Activated CD8-positive, alpha-beta memory T cell treated with anti-CD3 and anti-CD28 coated beads, Interleukin-2, amount 10 ng/mL, durations not matched to agents 7 days and 5 days (primary cell): ENCODE measurements at regions not wholly inside any gene's neighbourhood (a gene's known extent, or its start where the extent isn't known, plus 50 kb on each side); places are given as distances from the start of the nearest gene placed in this dataset.
A peak's percentile ranks its signal among the peaks of the same experiment; 100 is the strongest.
"Not testable (repeated sequence)": the region's sequence is repeated elsewhere in the genome, so short reads cannot be mapped to it uniquely, and the experiment has no call there.

Source experiments
- ATAC-seq: fragments of 150-1000 bp; cut with Tn5 transposase; one replicate; pipeline ENCODE4 v1.10.0; 2021; ENCODE audit warnings: moderate library complexity
- CTCF ChIA-PET: fragments of 350-600 bp; sonication (Branson Sonifier 250); formaldehyde crosslinking; loops from one replicate; lab custom pipeline; 2021; ENCODE audit warnings: antibody characterized with exemption; lab: Charles Lee
- DNase-seq: peaks from one replicate; pipeline ENCODE4 v3.0.0-alpha.2; 2020
- H3K27ac Mint-ChIP-seq: one replicate; pipeline ENCODE4 v1.8.0; 2021; ENCODE audit warnings: mild to moderate bottlenecking, mixed read lengths
- H3K27me3 Mint-ChIP-seq: one replicate; pipeline ENCODE4 v1.8.0; 2021; ENCODE audit warnings: mixed read lengths
- H3K36me3 Mint-ChIP-seq: one replicate; pipeline ENCODE4 v1.8.0; 2021; ENCODE audit warnings: mild to moderate bottlenecking, mixed read lengths
- H3K4me1 Mint-ChIP-seq: one replicate; pipeline ENCODE4 v1.8.0; 2021; ENCODE audit warnings: mixed read lengths
- H3K4me3 Mint-ChIP-seq: one replicate; pipeline ENCODE4 v1.8.0; 2021; ENCODE audit warnings: mild to moderate bottlenecking, moderate library complexity, mixed read lengths
- H3K9me3 Mint-ChIP-seq: one replicate; pipeline ENCODE4 v1.8.0; 2022; ENCODE audit warnings: low read depth, mixed read lengths

DNA sequence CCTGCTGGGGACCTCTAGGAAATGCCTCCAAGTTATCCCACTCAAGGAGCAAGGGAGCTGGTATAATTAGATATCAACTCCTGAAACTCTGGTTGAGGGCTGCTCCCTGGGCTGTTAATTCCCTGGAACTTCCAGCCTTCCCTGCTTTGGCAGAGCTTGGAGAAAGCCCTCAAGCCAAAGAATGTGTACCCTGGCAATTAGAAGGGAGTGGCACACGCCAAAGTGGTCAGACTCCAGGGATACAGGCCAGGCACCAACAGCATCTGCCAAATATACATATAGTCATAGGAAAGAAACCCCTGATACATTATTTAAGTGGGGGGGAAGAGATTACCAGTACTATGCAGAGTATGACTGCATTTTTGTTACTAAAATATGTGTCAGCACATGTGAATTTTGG is 616.8 kb downstream of the BCOR start:
- CTCF ChIA-PET: no interaction called here
- H3K9me3 Mint-ChIP-seq: no peaks in the 10 kb centered on the region
- no peak for ATAC-seq
- no peak overlapping the region for H3K27ac Mint-ChIP-seq
- no peaks in the 10 kb centered on the region for H3K27me3 Mint-ChIP-seq
- no peaks in the 10 kb centered on the region for H3K4me1 Mint-ChIP-seq
- DNase-seq: no peak
- H3K4me3 Mint-ChIP-seq: no peak overlapping the region
- no peaks in the 10 kb centered on the region for H3K36me3 Mint-ChIP-seq

DNA sequence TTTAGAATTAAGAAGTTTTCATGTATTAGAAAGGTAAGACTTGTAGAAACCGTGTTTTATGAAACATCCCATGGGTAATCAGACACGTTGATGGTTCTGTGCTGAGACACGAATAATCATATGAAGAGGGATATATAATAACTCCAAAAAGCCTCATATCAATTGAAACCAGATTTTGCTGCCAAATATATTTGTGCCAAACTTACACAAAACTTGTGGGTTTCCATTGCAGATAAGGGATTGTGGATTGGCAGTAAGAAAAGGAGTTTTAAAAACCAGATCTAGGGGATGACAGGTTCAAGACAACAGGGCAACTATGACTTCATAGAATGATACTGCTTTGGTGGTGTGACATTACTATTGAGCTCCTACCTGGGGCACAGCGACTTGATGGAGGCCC is 616.1 kb downstream of the BCOR start:
- no peak overlapping the region for H3K27ac Mint-ChIP-seq

DNA sequence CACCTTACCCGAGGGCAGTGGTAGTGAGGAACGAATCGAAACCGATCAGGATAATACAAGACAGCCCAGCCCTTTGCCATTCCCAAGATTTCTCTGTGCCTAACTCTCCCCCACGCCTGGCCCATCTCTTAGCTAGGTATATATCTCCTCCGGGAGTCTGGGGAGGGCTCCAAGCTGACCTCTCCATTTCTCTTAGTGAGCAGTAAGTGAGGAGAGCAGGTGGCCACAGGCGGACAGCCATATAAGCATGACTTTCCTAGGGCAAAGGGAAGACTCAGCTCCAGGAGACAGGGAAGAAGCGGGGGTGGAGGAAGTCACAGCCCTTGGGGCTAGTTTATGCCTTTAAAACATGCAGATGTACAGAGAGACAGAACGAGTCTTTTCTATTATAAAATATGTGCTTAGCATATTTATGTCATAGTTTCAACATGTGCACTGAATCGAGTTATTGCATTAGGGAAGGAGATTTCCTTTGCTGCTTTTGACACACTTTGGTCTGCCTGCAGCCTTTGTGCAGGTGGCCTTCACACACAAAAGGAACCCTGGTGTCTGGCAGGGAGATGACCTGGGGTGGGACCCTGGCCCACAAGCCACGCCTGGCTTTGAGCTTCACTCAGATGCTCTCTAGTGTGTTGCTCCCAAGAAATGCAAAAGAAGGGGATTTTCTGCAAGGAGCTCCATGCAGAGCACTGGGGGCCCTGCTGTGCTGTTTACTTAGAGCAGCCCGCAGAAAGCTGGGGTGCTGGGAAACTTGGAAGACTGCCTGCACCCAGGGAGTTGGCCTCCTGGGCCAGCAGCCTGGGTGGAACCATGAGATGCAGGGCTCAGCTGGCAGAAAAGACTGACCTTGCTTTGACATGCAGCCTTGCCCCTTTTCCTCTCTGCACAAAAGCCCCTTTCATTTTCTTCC is 613.3 kb downstream of the BCOR start:
- no peak for ATAC-seq
- Mint-ChIP-seq H3K4me1 (peaks cover 2% of the 10 kb centered on the region), H3K27ac (no peak overlapping the region), H3K4me3 (no peak overlapping the region), H3K9me3 (no peaks in the 10 kb centered on the region), H3K27me3 (no peaks in the 10 kb centered on the region), H3K36me3 (no peaks in the 10 kb centered on the region)
- DNase-seq: no peak
- CTCF ChIA-PET: no interaction called here

More for the DNA sequence above, 616.1 kb downstream of the BCOR start:
- no peaks in the 10 kb centered on the region for H3K9me3 Mint-ChIP-seq
- H3K4me3 Mint-ChIP-seq: no peak overlapping the region
- CTCF ChIA-PET: no interaction called here
- no peaks in the 10 kb centered on the region for H3K36me3 Mint-ChIP-seq
- no peak for ATAC-seq
- H3K27me3 Mint-ChIP-seq: no peaks in the 10 kb centered on the region
- H3K4me1 Mint-ChIP-seq: no peaks in the 10 kb centered on the region
- DNase-seq: no peak

DNA sequence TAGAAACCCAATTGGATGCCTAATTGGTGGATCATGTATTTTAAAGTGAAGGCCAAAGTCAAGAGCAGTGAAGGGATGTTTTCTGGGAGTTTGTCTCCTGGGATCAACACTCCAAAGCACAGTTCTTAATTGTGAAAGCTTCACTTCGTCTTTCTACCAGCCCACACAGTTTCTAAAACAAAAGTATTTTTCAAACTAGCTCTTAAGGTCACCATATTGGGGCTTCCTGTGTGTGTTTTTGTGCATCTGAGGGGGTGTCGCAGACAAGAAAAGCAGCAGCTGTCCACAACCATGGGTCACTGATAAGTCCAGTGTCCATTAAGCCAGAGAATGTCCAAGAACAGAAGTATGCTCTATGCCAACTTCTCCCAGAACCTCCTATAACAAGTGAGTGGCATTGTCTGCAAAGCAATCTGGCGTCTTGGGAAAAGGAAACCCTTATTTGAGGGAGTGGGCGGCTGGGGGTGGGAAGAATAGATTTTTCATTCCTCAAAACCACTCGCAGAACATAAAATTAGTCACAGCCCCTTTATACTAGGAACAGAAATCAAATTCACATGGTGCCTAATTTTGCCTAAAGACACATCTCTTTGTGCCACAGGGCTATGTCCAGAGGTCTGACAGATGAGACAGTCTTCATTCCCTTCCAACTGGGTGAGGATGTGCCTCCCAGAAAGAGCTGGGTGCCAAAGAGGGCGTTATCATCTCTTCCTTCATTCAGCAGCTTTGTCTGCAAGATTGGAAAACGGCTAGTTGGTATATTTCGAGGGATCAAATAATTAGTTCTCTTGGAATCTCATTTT is 610.4 kb downstream of the BCOR start:
- no peak for ATAC-seq
- Mint-ChIP-seq H3K36me3 (no peaks in the 10 kb centered on the region), H3K27ac (no peak overlapping the region), H3K4me3 (no peak overlapping the region), H3K27me3 (no peaks in the 10 kb centered on the region), H3K9me3 (no peaks in the 10 kb centered on the region), H3K4me1 (peaks cover 13% of the 10 kb centered on the region)
- CTCF ChIA-PET: no interaction called here
- DNase-seq: no peak

DNA sequence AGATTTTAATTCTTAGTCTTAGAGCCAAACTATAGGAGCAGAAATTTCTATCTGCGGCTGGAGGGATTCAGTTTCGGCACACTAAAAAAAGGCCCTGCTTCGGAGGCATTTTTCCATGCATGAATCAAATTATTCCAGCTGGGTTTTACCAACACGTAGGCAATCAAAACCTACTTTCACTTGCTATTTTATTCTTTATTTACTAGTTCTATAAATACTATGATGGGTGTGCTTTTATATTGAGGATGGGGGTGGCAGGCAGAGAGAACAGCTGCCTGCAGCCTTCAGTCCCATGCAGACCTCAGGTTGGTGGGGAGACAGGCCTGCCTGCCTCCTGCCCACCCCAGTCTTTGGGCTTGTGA is 609.8 kb downstream of the BCOR start:
- CTCF ChIA-PET: no interaction called here
- no peak overlapping the region for H3K27ac Mint-ChIP-seq
- no peak for DNase-seq
- no peaks in the 10 kb centered on the region for H3K36me3 Mint-ChIP-seq
- no peak for ATAC-seq
- H3K9me3 Mint-ChIP-seq: no peaks in the 10 kb centered on the region
- H3K27me3 Mint-ChIP-seq: no peaks in the 10 kb centered on the region
- peaks cover 17% of the 10 kb centered on the region for H3K4me1 Mint-ChIP-seq
- no peak overlapping the region for H3K4me3 Mint-ChIP-seq

DNA sequence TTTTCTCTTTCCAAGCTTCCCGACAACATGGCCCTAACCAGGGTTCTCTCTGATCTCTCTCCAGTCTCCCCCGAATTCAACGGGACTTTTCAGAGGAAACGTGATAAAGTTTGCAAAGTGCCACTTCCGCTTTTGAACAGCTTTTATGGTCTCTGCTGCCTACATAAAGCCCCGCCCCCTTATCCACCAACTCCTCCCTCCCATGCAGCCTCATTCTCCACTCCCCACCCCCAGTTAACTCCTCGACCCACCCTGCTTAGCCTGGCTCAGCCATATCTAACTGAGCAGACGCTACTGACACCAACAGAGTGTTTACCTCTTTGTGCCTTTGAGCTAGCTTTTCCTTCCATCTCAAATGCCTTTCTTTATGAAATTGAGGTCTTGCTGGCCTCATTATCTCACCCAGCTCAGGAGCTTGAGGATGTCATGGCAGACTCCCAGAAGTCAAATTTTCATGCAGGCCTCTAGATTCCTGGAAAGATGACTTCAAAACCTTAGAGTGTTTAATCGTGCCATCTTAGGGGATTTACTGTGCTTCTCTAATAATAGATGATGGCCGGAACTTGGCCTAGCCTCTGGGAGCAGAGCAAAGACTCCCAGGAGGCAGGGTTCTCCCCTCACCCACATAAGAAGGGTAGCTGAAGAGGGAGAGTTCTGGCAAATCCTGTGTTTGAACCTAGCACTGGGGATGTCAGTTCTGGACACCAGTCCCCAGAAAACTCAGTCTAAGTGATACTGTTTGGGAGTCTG is 606.0 kb downstream of the BCOR start:
- Mint-ChIP-seq H3K4me3 (no peak overlapping the region), H3K27ac (peak overlapping the region; percentile 61), H3K9me3 (no peaks in the 10 kb centered on the region), H3K27me3 (no peaks in the 10 kb centered on the region), H3K4me1 (peaks cover 17% of the 10 kb centered on the region), H3K36me3 (no peaks in the 10 kb centered on the region)
- CTCF ChIA-PET: interaction anchor here (1.2 kb wide), 1 partner anchor 61 kb away, joined by 3 read pairs; no protein-coding TSS in a partner anchor
- ATAC-seq (peak; percentile 60), DNase-seq (peak; percentile 50)

DNA sequence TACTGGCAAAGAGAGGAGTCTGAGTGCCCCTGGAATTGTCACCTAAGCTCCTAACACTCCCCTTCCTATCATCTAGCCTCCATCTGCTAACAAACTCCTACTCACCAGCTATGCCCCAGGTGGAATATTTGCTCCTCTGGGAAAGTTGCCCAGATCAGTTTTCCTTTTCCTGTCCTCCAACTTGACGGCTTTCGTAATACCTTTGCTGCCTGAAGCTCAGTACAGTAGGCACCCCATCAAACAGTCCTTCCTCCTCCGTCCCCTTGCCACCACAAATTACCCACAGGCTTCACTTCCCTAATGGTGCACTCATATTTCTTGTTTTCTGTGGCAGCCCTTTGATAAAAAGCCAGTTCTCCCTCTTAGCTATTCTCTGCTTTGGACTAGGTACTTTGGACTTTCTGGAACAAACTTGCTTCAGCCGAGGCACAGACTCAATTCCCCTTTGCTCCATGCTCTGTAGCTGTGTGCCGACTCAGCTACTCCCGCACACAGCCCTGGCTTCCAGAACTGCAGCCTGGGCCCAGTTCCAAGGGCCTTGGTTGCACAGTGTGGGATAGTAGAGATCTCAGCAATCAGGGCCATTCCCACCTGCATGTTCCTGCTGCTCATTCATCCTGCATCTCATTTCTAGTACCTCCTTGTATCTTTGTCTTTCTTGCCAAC is 605.1 kb downstream of the BCOR start:
- H3K27me3 Mint-ChIP-seq: no peaks in the 10 kb centered on the region
- ATAC-seq: no peak
- no peak overlapping the region for H3K27ac Mint-ChIP-seq
- H3K4me1 Mint-ChIP-seq: peaks cover 16% of the 10 kb centered on the region
- H3K36me3 Mint-ChIP-seq: no peaks in the 10 kb centered on the region
- DNase-seq: no peak
- CTCF ChIA-PET: no interaction called here
- no peak overlapping the region for H3K4me3 Mint-ChIP-seq
- no peaks in the 10 kb centered on the region for H3K9me3 Mint-ChIP-seq

DNA sequence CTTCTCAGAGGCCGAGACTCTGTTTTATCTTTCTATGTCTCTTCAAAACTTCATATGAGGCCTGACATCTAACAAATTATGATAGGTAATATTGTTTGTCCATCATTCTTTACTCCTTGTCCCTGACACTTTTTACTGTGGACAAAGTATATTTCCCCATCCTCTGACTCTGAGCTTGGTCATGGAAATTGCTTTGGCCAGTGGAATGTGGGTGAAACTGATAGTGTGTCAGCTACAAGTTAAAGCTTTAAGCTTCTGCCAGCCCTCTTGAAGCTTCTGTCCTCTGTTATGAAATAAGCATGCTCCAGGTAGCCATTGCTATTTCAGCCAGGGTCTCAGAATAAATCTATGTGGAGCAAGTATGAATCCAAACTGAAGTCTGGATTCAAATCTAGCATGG is 604.6 kb downstream of the BCOR start:
- CTCF ChIA-PET: no interaction called here
- Mint-ChIP-seq H3K4me3 (no peak overlapping the region), H3K36me3 (no peaks in the 10 kb centered on the region), H3K27ac (no peak overlapping the region), H3K4me1 (peaks cover 14% of the 10 kb centered on the region), H3K9me3 (no peaks in the 10 kb centered on the region), H3K27me3 (no peaks in the 10 kb centered on the region)
- no peak for DNase-seq
- no peak for ATAC-seq

DNA sequence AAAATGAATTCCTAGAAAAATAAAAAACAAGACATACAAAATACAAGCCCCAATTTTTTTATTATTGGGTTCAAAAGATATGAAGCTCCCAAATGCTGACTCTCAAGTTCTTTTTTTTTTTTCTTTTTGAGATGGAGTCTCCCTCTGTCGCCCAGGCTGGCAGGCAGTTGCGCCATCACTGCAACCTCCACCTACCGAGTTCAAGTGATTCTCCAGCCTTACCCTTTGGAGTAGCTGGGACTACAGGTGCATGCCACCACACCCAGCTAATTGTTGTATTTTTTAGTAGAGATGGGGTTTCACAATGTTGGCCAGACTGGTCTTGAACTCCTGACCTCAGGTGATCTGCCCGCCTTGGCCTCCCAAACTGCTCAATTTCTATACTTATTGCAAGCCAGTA is 600.6 kb downstream of the BCOR start:
- H3K36me3 Mint-ChIP-seq, ATAC-seq, H3K27me3 Mint-ChIP-seq, H3K27ac Mint-ChIP-seq, H3K4me1 Mint-ChIP-seq, DNase-seq, H3K9me3 Mint-ChIP-seq, H3K4me3 Mint-ChIP-seq, CTCF ChIA-PET: not testable (repeated sequence)

DNA sequence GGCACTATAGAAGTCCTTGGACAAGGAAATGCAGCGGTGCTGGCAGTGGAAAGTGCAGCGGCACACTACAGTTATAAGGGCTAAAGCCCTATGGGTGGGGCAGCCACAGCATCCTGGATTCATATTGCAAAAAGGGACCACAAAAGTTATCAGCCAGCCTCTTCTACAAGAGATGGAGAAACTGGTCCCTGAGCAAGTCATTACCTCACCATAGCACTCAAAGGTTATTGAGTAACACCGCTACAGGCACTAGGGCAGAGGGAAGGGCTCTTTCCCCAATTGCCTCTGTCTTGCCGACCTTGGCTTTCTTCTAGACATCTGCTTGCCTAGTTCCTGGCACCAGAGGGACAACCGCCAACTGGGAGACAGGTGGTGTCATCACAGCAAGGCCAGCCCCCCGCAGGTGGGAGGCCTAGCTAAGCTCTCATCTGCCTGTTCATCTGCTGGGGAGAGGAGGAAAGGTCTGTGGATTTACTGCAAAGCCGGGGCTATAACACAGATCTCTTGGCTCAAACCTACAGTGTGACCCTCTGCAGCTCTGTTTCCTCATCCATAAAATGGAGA is 600.0 kb downstream of the BCOR start:
- no peaks in the 10 kb centered on the region for H3K4me1 Mint-ChIP-seq
- ATAC-seq (no peak), DNase-seq (no peak)
- no peaks in the 10 kb centered on the region for H3K27me3 Mint-ChIP-seq
- CTCF ChIA-PET: no interaction called here
- no peak overlapping the region for H3K4me3 Mint-ChIP-seq
- no peaks in the 10 kb centered on the region for H3K9me3 Mint-ChIP-seq
- no peak overlapping the region for H3K27ac Mint-ChIP-seq
- H3K36me3 Mint-ChIP-seq: no peaks in the 10 kb centered on the region

DNA sequence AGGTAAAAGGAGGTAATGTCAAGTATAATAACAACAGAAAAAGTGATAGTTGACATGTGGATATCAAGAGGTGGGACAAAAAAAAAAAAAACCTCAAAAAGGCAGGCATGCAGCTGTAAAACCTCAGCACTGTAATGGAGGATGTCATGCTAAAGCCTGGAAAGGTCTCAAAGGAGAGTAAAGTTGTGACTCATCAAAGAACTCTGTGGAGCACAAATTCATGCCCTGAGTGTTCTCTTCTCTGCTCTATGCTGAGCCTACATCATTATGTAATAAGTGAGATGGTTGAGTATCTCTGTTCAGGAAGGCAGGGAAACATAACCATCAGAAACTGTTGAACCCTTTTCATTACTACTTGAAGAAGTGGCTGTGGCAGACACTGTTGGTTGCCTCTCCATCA is 597.8 kb downstream of the BCOR start:
- Mint-ChIP-seq H3K9me3 (no peaks in the 10 kb centered on the region), H3K4me1 (no peaks in the 10 kb centered on the region), H3K4me3 (no peak overlapping the region), H3K27me3 (no peaks in the 10 kb centered on the region), H3K36me3 (no peaks in the 10 kb centered on the region), H3K27ac (no peak overlapping the region)
- no peak for DNase-seq
- ATAC-seq: no peak
- CTCF ChIA-PET: no interaction called here

DNA sequence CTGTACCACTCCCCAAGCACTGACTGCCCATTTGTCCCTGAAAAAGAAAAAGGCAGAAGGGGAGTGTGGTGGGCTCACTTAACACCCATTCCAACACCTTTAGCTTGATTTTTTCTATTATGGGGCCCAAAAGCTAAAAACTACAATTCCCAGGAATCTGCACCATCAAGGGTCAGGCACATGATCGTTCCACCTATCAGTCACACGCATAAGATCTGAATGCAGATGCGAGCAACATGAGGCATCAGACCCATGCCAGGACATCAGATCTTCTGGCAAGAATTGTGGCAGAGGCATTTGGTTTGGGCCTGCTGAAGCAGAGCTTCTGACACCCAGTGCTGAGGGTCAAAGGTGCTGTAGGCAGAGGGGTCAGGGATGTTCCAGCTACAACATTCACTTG is 595.9 kb downstream of the BCOR start:
- H3K9me3 Mint-ChIP-seq: no peaks in the 10 kb centered on the region
- CTCF ChIA-PET: no interaction called here
- H3K27me3 Mint-ChIP-seq: no peaks in the 10 kb centered on the region
- no peak for DNase-seq
- ATAC-seq: no peak
- no peaks in the 10 kb centered on the region for H3K36me3 Mint-ChIP-seq
- no peaks in the 10 kb centered on the region for H3K4me1 Mint-ChIP-seq
- H3K4me3 Mint-ChIP-seq: no peak overlapping the region
- H3K27ac Mint-ChIP-seq: no peak overlapping the region

DNA sequence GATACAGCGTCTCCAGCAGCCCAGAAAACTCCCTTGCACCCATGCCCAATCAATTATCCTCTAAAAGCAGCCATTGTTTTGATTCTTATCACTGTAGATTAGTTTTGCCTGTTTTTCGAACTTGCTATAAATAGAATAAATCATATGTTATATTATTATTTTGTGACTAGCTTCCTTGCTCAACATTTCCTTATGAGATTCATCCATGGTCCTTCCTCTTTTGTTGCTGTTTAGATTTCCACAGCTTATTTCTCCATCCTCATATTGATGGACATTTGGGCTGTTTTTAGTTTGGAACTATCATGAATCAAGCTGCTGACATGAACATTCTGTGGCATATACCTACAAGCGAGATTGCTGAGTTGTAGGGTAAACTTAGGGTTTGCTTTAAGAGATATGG is 595.3 kb downstream of the BCOR start:
- Mint-ChIP-seq H3K4me3 (no peak overlapping the region), H3K9me3 (no peaks in the 10 kb centered on the region), H3K27ac (no peak overlapping the region), H3K27me3 (no peaks in the 10 kb centered on the region), H3K36me3 (no peaks in the 10 kb centered on the region), H3K4me1 (no peaks in the 10 kb centered on the region)
- no peak for DNase-seq
- no peak for ATAC-seq
- CTCF ChIA-PET: no interaction called here
